HEK293 (cell line): ENCODE measurements at regions not wholly inside any gene's neighbourhood (a gene's known extent, or its start where the extent isn't known, plus 50 kb on each side); places are given as distances from the start of the nearest gene placed in this dataset.

Experiments used
- CTCF ChIA-PET: fragments of 350-600 bp; formaldehyde crosslinking; extraction: SDS; loops from one replicate; lab custom pipeline; 2021; ENCODE audit warnings: antibody characterized with exemption; lab: Yijun Ruan, JAX
- POLR2A ChIA-PET: fragments of 300-600 bp; formaldehyde crosslinking; extraction: SDS; loops from one replicate; lab custom pipeline; 2020; ENCODE audit warnings: antibody characterized with exemption, inconsistent platforms; lab: Yijun Ruan, JAX
- H3K27ac ChIP-seq: fragments of 200-500 bp; sonication (Bioruptor generic); 2 replicates; pipeline ENCODE4 v1.5.1; 2014; ENCODE audit warnings: low read depth, low read length, control low read depth, inconsistent platforms; ENCODE audit errors: extremely low read depth
- H3K36me3 ChIP-seq, 2 experiments: fragments of 200-500 bp in 1 of 2; sonication (Bioruptor generic) in 1 of 2; 1 replicate in 1 of 2; 2 replicates in 1 of 2; pipeline ENCODE4 v1.5.1; 2014 to 2017; ENCODE audit warnings: inconsistent platforms in 2 of 2, low read length in 2 of 2; ENCODE audit not compliant: control insufficient read depth in 2 of 2, insufficient read depth in 1 of 2
- H3K4me1 ChIP-seq: fragments of 200-500 bp; sonication (Bioruptor generic); 2 replicates; pipeline ENCODE4 v1.5.1; 2014; ENCODE audit warnings: mild to moderate bottlenecking, low read length, inconsistent platforms; ENCODE audit not compliant: control insufficient read depth, insufficient read depth
- H3K4me3 ChIP-seq: 2 replicates; pipeline ENCODE4 v1.5.1; 2011; ENCODE audit warnings: low read depth, mild to moderate bottlenecking, control low read depth, low read length, moderate library complexity
- H3K9me3 ChIP-seq: fragments of 200-500 bp; sonication (Bioruptor generic); 2 replicates; pipeline ENCODE4 v1.5.1; 2014; ENCODE audit warnings: low read depth, low read length, inconsistent platforms; ENCODE audit not compliant: control insufficient read depth, insufficient read depth
- YY1 ChIP-seq: fragments of 450-650 bp; formaldehyde crosslinking; IDR thresholded peaks from 2 replicates; pipeline ENCODE4 v1.5.1; 2018; ENCODE audit warnings: missing biosample characterization, missing genetic modification characterization
- ZBTB21 ChIP-seq: fragments of 450-650 bp; formaldehyde crosslinking; IDR thresholded peaks from 2 replicates; pipeline ENCODE4 v1.5.1; 2017; ENCODE audit warnings: missing biosample characterization, missing genetic modification characterization
- ZNF121 ChIP-seq: fragments of 450-650 bp; formaldehyde crosslinking; IDR thresholded peaks from 2 replicates; pipeline ENCODE4 v1.5.1; 2016; ENCODE audit warnings: missing biosample characterization, missing genetic modification characterization
- ZNF239 ChIP-seq: fragments of 450-650 bp; formaldehyde crosslinking; IDR thresholded peaks from 2 replicates; pipeline ENCODE4 v1.5.1; 2016; ENCODE audit warnings: missing biosample characterization, missing genetic modification characterization
- ZNF394 ChIP-seq: fragments of 450-650 bp; formaldehyde crosslinking; IDR thresholded peaks from 2 replicates; pipeline ENCODE4 v1.5.1; 2016; ENCODE audit warnings: missing biosample characterization, missing genetic modification characterization, mild to moderate bottlenecking, moderate library complexity, borderline replicate concordance
- ZNF621 ChIP-seq: fragments of 450-650 bp; formaldehyde crosslinking; IDR thresholded peaks from 2 replicates; pipeline ENCODE4 v1.5.1; 2017; ENCODE audit warnings: missing biosample characterization, missing genetic modification characterization
- ZNF747 ChIP-seq: fragments of 450-650 bp; formaldehyde crosslinking; IDR thresholded peaks from 2 replicates; pipeline ENCODE4 v1.5.1; 2016; ENCODE audit warnings: missing biosample characterization, missing genetic modification characterization
- ZNF76 ChIP-seq: fragments of 450-650 bp; formaldehyde crosslinking; IDR thresholded peaks from 2 replicates; pipeline ENCODE4; 2016; ENCODE audit warnings: low read depth, missing biosample characterization, missing genetic modification characterization, borderline replicate concordance
- ZNF830 ChIP-seq: fragments of 450-650 bp; IDR thresholded peaks from 2 replicates; pipeline ENCODE4 v1.5.0; 2018; ENCODE audit warnings: missing biosample characterization, missing genetic modification characterization, low read depth, mild to moderate bottlenecking, moderate library complexity
- ZSCAN30 ChIP-seq: fragments of 450-650 bp; IDR thresholded peaks from 2 replicates; pipeline ENCODE4 v1.5.1; 2018; ENCODE audit warnings: missing biosample characterization, mild to moderate bottlenecking, missing genetic modification characterization, moderate library complexity
- TF ChIP-seq, protein P1 (sequence below): fragments of 450-650 bp; formaldehyde crosslinking; IDR thresholded peaks from 2 replicates; pipeline ENCODE4 v1.5.1; 2016; ENCODE audit warnings: missing biosample characterization, missing genetic modification characterization
- TF ChIP-seq, protein P2 (sequence below): fragments of 450-650 bp; formaldehyde crosslinking; IDR thresholded peaks from 2 replicates; pipeline ENCODE4 v1.5.1; 2016; ENCODE audit warnings: missing biosample characterization, missing genetic modification characterization, borderline replicate concordance
- TF ChIP-seq, protein P3 (sequence below): fragments of 450-650 bp; formaldehyde crosslinking; IDR thresholded peaks from 2 replicates; pipeline ENCODE4 v1.5.1; 2016; ENCODE audit warnings: missing biosample characterization, missing genetic modification characterization, borderline replicate concordance
- TF ChIP-seq, protein P4 (sequence below): fragments of 450-650 bp; formaldehyde crosslinking; IDR thresholded peaks from 2 replicates; pipeline ENCODE4 v1.5.1; 2017; ENCODE audit warnings: missing biosample characterization, missing genetic modification characterization
- TF ChIP-seq, protein P5 (sequence below): fragments of 450-650 bp; formaldehyde crosslinking; conservative IDR thresholded peaks from 2 replicates; pipeline ENCODE4 v1.5.1; 2016; ENCODE audit warnings: low read depth, missing biosample characterization, missing genetic modification characterization

DNA sequence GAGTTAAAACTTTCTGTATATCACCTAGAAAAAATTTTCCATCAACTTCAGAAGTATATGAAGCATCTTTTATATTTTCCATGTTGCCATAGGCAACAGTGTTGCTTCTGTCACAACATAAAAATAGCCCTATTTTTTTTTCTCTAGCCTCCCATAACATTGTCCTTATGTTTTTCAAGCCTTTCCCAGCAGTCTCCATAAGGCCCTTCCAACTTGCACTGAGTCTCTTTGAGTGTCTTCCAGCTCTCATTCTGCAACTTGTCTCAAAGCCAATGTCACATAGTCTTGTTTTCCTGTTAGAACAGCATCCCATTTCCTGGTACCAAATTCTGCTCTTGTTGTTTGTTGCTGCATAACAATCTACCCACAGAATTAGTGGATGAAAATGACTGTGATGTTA, 1055.5 kb upstream of the GHITM start (continued):
- TF ChIP-seq, protein P1, sequence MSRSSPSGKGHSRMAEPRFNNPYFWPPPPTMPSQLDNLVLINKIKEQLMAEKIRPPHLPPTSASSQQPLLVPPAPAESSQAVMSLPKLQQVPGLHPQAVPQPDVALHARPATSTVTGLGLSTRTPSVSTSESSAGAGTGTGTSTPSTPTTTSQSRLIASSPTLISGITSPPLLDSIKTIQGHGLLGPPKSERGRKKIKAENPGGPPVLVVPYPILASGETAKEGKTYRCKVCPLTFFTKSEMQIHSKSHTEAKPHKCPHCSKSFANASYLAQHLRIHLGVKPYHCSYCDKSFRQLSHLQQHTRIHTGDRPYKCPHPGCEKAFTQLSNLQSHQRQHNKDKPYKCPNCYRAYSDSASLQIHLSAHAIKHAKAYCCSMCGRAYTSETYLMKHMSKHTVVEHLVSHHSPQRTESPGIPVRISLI (tag by site-specific recombination): no peak
- TF ChIP-seq ZBTB21 (tag by site-specific recombination) (no peak), ZNF621 (tag by site-specific recombination) (no peak), ZNF76 (tag by site-specific recombination) (no peak)
- TF ChIP-seq, protein P2, sequence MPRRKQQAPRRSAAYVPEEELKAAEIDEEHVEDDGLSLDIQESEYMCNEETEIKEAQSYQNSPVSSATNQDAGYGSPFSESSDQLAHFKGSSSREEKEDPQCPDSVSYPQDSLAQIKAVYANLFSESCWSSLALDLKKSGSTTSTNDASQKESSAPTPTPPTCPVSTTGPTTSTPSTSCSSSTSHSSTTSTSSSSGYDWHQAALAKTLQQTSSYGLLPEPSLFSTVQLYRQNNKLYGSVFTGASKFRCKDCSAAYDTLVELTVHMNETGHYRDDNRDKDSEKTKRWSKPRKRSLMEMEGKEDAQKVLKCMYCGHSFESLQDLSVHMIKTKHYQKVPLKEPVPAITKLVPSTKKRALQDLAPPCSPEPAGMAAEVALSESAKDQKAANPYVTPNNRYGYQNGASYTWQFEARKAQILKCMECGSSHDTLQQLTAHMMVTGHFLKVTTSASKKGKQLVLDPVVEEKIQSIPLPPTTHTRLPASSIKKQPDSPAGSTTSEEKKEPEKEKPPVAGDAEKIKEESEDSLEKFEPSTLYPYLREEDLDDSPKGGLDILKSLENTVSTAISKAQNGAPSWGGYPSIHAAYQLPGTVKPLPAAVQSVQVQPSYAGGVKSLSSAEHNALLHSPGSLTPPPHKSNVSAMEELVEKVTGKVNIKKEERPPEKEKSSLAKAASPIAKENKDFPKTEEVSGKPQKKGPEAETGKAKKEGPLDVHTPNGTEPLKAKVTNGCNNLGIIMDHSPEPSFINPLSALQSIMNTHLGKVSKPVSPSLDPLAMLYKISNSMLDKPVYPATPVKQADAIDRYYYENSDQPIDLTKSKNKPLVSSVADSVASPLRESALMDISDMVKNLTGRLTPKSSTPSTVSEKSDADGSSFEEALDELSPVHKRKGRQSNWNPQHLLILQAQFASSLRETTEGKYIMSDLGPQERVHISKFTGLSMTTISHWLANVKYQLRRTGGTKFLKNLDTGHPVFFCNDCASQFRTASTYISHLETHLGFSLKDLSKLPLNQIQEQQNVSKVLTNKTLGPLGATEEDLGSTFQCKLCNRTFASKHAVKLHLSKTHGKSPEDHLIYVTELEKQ: no peak
- TF ChIP-seq, protein P3, sequence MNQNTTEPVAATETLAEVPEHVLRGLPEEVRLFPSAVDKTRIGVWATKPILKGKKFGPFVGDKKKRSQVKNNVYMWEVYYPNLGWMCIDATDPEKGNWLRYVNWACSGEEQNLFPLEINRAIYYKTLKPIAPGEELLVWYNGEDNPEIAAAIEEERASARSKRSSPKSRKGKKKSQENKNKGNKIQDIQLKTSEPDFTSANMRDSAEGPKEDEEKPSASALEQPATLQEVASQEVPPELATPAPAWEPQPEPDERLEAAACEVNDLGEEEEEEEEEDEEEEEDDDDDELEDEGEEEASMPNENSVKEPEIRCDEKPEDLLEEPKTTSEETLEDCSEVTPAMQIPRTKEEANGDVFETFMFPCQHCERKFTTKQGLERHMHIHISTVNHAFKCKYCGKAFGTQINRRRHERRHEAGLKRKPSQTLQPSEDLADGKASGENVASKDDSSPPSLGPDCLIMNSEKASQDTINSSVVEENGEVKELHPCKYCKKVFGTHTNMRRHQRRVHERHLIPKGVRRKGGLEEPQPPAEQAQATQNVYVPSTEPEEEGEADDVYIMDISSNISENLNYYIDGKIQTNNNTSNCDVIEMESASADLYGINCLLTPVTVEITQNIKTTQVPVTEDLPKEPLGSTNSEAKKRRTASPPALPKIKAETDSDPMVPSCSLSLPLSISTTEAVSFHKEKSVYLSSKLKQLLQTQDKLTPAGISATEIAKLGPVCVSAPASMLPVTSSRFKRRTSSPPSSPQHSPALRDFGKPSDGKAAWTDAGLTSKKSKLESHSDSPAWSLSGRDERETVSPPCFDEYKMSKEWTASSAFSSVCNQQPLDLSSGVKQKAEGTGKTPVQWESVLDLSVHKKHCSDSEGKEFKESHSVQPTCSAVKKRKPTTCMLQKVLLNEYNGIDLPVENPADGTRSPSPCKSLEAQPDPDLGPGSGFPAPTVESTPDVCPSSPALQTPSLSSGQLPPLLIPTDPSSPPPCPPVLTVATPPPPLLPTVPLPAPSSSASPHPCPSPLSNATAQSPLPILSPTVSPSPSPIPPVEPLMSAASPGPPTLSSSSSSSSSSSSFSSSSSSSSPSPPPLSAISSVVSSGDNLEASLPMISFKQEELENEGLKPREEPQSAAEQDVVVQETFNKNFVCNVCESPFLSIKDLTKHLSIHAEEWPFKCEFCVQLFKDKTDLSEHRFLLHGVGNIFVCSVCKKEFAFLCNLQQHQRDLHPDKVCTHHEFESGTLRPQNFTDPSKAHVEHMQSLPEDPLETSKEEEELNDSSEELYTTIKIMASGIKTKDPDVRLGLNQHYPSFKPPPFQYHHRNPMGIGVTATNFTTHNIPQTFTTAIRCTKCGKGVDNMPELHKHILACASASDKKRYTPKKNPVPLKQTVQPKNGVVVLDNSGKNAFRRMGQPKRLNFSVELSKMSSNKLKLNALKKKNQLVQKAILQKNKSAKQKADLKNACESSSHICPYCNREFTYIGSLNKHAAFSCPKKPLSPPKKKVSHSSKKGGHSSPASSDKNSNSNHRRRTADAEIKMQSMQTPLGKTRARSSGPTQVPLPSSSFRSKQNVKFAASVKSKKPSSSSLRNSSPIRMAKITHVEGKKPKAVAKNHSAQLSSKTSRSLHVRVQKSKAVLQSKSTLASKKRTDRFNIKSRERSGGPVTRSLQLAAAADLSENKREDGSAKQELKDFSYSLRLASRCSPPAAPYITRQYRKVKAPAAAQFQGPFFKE (tag by site-specific recombination): no peak
- TF ChIP-seq, protein P4, sequence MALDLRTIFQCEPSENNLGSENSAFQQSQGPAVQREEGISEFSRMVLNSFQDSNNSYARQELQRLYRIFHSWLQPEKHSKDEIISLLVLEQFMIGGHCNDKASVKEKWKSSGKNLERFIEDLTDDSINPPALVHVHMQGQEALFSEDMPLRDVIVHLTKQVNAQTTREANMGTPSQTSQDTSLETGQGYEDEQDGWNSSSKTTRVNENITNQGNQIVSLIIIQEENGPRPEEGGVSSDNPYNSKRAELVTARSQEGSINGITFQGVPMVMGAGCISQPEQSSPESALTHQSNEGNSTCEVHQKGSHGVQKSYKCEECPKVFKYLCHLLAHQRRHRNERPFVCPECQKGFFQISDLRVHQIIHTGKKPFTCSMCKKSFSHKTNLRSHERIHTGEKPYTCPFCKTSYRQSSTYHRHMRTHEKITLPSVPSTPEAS: no peak
- TF ChIP-seq, all 188 proteins: peak for 0

DNA sequence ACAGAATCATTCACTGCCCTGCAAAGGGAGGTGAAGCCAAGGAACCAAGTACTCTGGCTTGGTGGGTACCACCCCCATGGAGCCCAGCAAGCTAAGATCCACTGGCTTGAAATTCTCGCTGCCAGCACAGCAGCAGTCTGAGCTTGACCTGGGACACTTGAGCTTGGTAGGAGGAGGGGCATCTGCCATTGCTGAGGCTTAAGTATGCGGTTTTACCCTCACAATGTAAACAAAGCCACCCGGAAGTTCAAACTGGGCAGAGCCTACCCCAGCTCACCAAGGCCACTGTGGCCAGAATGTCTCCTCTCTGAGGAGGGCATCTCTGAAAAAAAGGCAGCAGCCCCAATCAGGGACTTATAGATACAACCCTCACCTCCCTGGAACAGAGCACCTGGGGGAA, 1050.0 kb upstream of the GHITM start:
- H3K4me1 ChIP-seq: no peaks in the 10 kb centered on the region
- POLR2A ChIA-PET: no interaction called here
- H3K4me3 ChIP-seq: no peak overlapping the region
- H3K9me3 ChIP-seq: no peaks in the 10 kb centered on the region
- no peaks in the 10 kb centered on the region for H3K36me3 ChIP-seq
- H3K27ac ChIP-seq: no peak overlapping the region
- TF ChIP-seq, protein P5, sequence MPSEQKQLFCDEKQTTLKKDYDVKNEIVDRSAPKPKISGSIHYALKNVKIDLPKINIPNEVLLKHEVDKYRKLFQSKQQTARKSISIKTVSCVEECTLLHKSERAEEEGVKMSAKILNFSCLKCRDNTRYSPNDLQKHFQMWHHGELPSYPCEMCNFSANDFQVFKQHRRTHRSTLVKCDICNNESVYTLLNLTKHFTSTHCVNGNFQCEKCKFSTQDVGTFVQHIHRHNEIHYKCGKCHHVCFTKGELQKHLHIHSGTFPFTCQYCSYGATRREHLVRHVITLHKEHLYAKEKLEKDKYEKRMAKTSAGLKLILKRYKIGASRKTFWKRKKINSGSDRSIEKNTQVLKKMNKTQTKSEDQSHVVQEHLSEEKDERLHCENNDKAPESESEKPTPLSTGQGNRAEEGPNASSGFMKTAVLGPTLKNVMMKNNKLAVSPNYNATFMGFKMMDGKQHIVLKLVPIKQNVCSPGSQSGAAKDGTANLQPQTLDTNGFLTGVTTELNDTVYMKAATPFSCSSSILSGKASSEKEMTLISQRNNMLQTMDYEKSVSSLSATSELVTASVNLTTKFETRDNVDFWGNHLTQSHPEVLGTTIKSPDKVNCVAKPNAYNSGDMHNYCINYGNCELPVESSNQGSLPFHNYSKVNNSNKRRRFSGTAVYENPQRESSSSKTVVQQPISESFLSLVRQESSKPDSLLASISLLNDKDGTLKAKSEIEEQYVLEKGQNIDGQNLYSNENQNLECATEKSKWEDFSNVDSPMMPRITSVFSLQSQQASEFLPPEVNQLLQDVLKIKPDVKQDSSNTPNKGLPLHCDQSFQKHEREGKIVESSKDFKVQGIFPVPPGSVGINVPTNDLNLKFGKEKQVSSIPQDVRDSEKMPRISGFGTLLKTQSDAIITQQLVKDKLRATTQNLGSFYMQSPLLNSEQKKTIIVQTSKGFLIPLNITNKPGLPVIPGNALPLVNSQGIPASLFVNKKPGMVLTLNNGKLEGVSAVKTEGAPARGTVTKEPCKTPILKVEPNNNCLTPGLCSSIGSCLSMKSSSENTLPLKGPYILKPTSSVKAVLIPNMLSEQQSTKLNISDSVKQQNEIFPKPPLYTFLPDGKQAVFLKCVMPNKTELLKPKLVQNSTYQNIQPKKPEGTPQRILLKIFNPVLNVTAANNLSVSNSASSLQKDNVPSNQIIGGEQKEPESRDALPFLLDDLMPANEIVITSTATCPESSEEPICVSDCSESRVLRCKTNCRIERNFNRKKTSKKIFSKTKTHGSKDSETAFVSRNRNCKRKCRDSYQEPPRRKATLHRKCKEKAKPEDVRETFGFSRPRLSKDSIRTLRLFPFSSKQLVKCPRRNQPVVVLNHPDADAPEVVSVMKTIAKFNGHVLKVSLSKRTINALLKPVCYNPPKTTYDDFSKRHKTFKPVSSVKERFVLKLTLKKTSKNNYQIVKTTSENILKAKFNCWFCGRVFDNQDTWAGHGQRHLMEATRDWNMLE (tag by site-specific recombination): no peak
- TF ChIP-seq ZNF239 (no peak), ZNF830 (tag by site-specific recombination) (no peak), ZNF394 (tag by site-specific recombination) (no peak), ZSCAN30 (tag by site-specific recombination) (no peak), YY1 (tag by site-specific recombination) (no peak), ZNF121 (tag by site-specific recombination) (no peak), ZNF747 (tag by site-specific recombination) (no peak)
- CTCF ChIA-PET: interaction anchor here (0.6 kb wide), 1 partner anchor 284 kb away, joined by 3 read pairs; no protein-coding TSS in a partner anchor
